ENCODE measurements at regions not wholly inside any gene's neighbourhood (a gene's known extent, or its start where the extent isn't known, plus 50 kb on each side); places are given as distances from the start of the nearest gene placed in this dataset.
A peak's percentile ranks its signal among the peaks of the same experiment; 100 is the strongest.

GRCh38 chr10:31683682-31684081, 244.9 kb downstream of the ARHGAP12 start:
- peaks cover 45% of the 10 kb centered on the region for H3K36me3 Mint-ChIP-seq (ENCODE audit: low read depth)
- ATAC-seq: no peak
- Histone ChIP-seq H3K36me3 (ENCODE audit: insufficient read depth) (no peaks in the 10 kb centered on the region; the same call in 1 of the 2 replicates), H3K4me1 (ENCODE audit: insufficient read depth) (no peaks in the 10 kb centered on the region), H3K27me3 (ENCODE audit: insufficient read depth) (no peaks in the 10 kb centered on the region), H3K79me2 (replicated peaks; ENCODE audit: insufficient read depth) (no peaks in the 10 kb centered on the region), H2AFZ (no peak overlapping the region), H3K27ac (ENCODE audit: low read depth) (no peak overlapping the region), H4K20me1 (replicated peaks; ENCODE audit: insufficient read depth) (no peaks in the 10 kb centered on the region), H3K4me3 (no peak overlapping the region), H3K9me2 (ENCODE audit: insufficient read depth) (peaks cover 4% of the 10 kb centered on the region; the same call in 1 of the 2 replicates), H3F3A (replicated peaks; ENCODE audit: low read depth) (no peaks in the 10 kb centered on the region), H3K4me2 (no peak overlapping the region)
- no peak overlapping the region for H3K4me3 Mint-ChIP-seq
- TF ChIP-seq ETS1 (IDR thresholded peaks at IDR 0.05): no peak
- no peak for TF ChIP-seq STAT1 (IDR thresholded peaks at IDR 0.05; ENCODE audit: unreplicated experiment)
- TF ChIP-seq CREB1 (CRISPR knock-in tag; IDR thresholded peaks at IDR 0.05; ENCODE audit: low read depth): no peak
- TF ChIP-seq EZH2 (IDR thresholded peaks at IDR 0.05; ENCODE audit: low read depth, unreplicated experiment): no peak
- no peak for TF ChIP-seq EZH2phosphoT487 (IDR thresholded peaks at IDR 0.05; ENCODE audit: unreplicated experiment)
- H3K9me3 Mint-ChIP-seq: peaks cover 65% of the 10 kb centered on the region
- H3K27ac Mint-ChIP-seq: no peak overlapping the region
- H3K4me1 Mint-ChIP-seq: 0 out of 3 replicates have a peak, but pooled peaks cover under 1% of the 10 kb centered on the region
- peak; percentile 52 for DNase-seq (ENCODE audit: low spot score)
- H3K27me3 Mint-ChIP-seq (ENCODE audit: insufficient read depth, low read depth, poor library complexity): no peaks in the 10 kb centered on the region

- peaks cover 8% of the 10 kb centered on the region; the same call in 1 of the 2 replicates for H3K4me1 ChIP-seq (ENCODE audit: insufficient read depth)
- TF ChIP-seq ZNF114 (CRISPR knock-in tag; IDR thresholded peaks at IDR 0.05) (no peak), STAT1 (IDR thresholded peaks at IDR 0.05; ENCODE audit: unreplicated experiment) (no peak), EZH2phosphoT487 (IDR thresholded peaks at IDR 0.05; ENCODE audit: unreplicated experiment) (no peak), NANOG (IDR thresholded peaks at IDR 0.05; ENCODE audit: borderline replicate concordance) (no peak), ETS1 (IDR thresholded peaks at IDR 0.05) (no peak), ZNF331 (CRISPR knock-in tag; IDR thresholded peaks at IDR 0.05; ENCODE audit: low read depth) (no peak), CREB1 (CRISPR knock-in tag; IDR thresholded peaks at IDR 0.05; ENCODE audit: low read depth) (no peak), JUNB (IDR thresholded peaks at IDR 0.05; ENCODE audit: unreplicated experiment) (no peak)
- no peak overlapping the region for H3K4me2 ChIP-seq
- Mint-ChIP-seq H3K27ac (no peak overlapping the region), H3K36me3 (ENCODE audit: low read depth) (peaks cover 42% of the 10 kb centered on the region), H3K9me3 (peaks cover 59% of the 10 kb centered on the region), H3K27me3 (ENCODE audit: insufficient read depth, low read depth, poor library complexity) (no peaks in the 10 kb centered on the region), H3K4me1 (peaks cover 10% of the 10 kb centered on the region), H3K4me3 (no peak overlapping the region)
- H3K27ac ChIP-seq (ENCODE audit: low read depth): no peak overlapping the region
- ATAC-seq (no peak), DNase-seq (ENCODE audit: low spot score) (no peak)
- H3K4me3 ChIP-seq: no peak overlapping the region
- peaks cover under 1% of the 10 kb centered on the region for H3K36me3 ChIP-seq (ENCODE audit: insufficient read depth)
- no peaks in the 10 kb centered on the region for H3K27me3 ChIP-seq (ENCODE audit: insufficient read depth)
- H3K9me2 ChIP-seq (ENCODE audit: insufficient read depth): no peaks in the 10 kb centered on the region
- no peaks in the 10 kb centered on the region for H3K79me2 ChIP-seq (replicated peaks; ENCODE audit: insufficient read depth)
- H3F3A ChIP-seq (replicated peaks; ENCODE audit: low read depth): no peaks in the 10 kb centered on the region
- H4K20me1 ChIP-seq (replicated peaks; ENCODE audit: insufficient read depth): no peaks in the 10 kb centered on the region
- H2AFZ ChIP-seq: no peak overlapping the region
Measured at GRCh38 chr10:31679936-31680335, 248.7 kb downstream of the ARHGAP12 start.

All from GM23338 (cell line).